Tibial nerve (tissue), 3 donors: ENCODE measurements at regions not wholly inside any gene's neighbourhood (a gene's known extent, or its start where the extent isn't known, plus 50 kb on each side); places are given as distances from the start of the nearest gene placed in this dataset.

ENCODE experiments used
- CTCF ChIP-seq, 5 experiments: fragments of 200-600 bp in 3 of 5; fragments of 450-650 bp in 2 of 5; sonication (generic) in 3 of 5; IDR thresholded peaks; one replicate each; pipeline ENCODE4 v1.5.1; 2016 to 2019; ENCODE audit warnings: antibody characterized with exemption in 5 of 5, mild to moderate bottlenecking in 3 of 5, moderate library complexity in 2 of 5
- POLR2A ChIP-seq, 2 donors: fragments of 450-650 bp; IDR thresholded peaks; one replicate each; pipeline ENCODE4 v1.6.1; 2017; ENCODE audit warnings: antibody characterized with exemption in 2 of 2, mild to moderate bottlenecking in 2 of 2, moderate library complexity in 2 of 2

DNA sequence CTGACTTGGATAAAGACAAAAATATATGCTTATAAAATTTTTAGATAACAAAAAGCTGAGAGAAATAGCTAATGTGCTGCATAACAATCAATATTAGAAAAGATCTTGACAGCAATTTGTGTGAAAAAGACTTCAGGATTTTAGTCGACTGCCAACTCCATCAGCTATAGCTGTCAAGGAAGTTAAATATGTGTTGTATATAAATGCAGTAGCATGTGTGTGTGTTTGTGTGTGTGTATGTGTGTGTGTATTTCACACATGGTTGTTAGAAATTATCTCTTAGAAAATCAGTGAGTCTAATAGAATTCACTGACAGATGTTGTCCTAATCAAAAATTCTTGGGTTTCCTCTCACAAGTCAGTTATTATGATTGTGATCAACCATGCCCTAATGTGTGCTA, 171.2 kb downstream of the CASP12 start:
- TF ChIP-seq POLR2A (IDR thresholded peaks at IDR 0.05) (no peak), CTCF (IDR thresholded peaks at IDR 0.05) (no peak)
